ENCODE measurements at regions not wholly inside any gene's neighbourhood (a gene's known extent, or its start where the extent isn't known, plus 50 kb on each side); places are given as distances from the start of the nearest gene placed in this dataset.

DNA sequence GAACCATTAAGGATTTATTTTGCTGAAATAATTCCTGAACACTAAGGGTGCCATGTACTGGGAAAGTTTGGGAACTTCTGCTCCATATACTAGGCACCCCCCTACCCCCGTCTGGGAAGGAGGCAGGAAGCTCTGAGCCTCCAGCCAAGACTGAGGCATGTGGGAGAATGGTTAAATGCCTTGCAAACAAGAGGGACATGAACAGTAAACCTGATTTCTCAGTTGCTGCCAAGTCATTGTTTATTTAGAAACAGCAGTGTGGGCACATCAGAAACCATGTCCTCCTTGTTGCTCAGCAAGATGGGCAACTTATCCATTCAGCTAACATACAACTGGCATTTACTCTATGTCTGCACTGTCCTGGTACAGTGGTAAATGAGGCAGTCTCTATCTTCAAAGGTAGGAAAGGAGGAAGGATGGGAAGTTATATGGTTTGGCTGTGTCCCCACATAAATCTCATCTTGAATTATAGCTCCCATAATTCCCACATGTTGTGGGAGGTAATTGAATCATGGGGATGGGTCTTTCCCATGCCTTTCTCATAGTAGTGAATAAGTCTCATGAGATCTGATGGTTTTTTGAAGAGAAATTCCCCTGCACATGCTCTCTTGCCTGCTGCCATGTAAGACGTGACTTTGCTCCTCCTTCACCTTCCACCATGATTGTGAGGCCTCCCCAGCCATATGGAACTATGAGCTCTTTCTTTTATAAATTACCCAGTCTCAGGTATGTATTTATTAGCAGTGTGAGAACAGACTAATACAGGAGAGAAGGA is 459.1 kb downstream of the MIAT start:
- H3K27me3 Mint-ChIP-seq = no peaks in the 10 kb centered on the region
- POLR2A ChIA-PET = no interaction called here
- no peak for DNase-seq
- H3K4me1 Mint-ChIP-seq = no peaks in the 10 kb centered on the region
- CTCF ChIA-PET = no interaction called here
- no peak overlapping the region for H3K27ac Mint-ChIP-seq
- H3K36me3 Mint-ChIP-seq (ENCODE audit: low read depth) = no peaks in the 10 kb centered on the region
- H3K9me3 Mint-ChIP-seq = no peaks in the 10 kb centered on the region
- no peak overlapping the region for H3K4me3 Mint-ChIP-seq

DNA sequence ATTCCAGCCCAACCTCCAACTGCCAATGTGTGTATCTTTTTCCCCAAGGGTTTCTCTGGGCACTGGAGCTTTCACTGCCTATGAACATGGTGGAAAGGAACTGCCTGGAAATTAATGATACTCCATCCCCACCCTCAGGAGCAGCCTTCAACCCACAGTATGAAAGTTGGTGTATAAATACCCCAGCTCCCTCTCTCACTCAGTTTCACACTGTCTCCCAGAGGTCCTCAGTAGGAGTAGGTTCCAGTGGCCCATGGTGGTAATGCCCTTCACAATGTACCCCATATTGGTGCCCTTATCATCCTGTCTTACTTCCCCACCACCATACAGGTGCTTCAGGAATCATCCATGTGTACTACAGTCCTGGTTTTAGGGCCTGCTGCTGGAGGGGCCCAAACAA is 462.6 kb downstream of the MIAT start:
- Mint-ChIP-seq H3K36me3 (ENCODE audit: low read depth) (no peaks in the 10 kb centered on the region), H3K27me3 (no peaks in the 10 kb centered on the region), H3K4me1 (no peaks in the 10 kb centered on the region), H3K4me3 (no peak overlapping the region), H3K27ac (no peak overlapping the region), H3K9me3 (peaks cover 2% of the 10 kb centered on the region)
- CTCF ChIA-PET = no interaction called here
- no peak for DNase-seq
- POLR2A ChIA-PET = no interaction called here

DNA sequence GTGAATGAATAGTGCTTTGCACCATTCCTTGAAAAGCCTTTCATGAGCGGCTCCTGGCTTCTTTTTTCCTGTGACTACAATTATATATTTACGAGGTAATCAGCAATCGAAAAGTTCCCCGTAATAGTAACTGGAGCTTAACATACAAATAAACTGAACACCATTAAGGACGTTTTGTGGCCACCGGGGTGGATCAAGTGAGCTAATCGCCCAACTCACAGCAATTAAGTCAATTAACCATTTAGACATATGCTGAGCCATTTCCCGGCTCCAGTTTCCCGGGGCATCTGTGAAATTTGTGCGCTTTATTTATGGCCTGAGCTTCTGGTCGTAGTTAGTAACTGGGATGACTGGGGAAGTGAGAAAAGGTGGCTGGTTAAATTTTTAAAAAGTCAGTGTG is 465.2 kb downstream of the MIAT start:
- no peak overlapping the region for H3K27ac Mint-ChIP-seq
- DNase-seq = no peak
- H3K27me3 Mint-ChIP-seq = peaks cover 8% of the 10 kb centered on the region
- ChIA-PET CTCF (no interaction called here), POLR2A (no interaction called here)
- H3K4me3 Mint-ChIP-seq = no peak overlapping the region
- H3K9me3 Mint-ChIP-seq = peaks cover 2% of the 10 kb centered on the region
- no peaks in the 10 kb centered on the region for H3K4me1 Mint-ChIP-seq
- H3K36me3 Mint-ChIP-seq (ENCODE audit: low read depth) = no peaks in the 10 kb centered on the region

DNA sequence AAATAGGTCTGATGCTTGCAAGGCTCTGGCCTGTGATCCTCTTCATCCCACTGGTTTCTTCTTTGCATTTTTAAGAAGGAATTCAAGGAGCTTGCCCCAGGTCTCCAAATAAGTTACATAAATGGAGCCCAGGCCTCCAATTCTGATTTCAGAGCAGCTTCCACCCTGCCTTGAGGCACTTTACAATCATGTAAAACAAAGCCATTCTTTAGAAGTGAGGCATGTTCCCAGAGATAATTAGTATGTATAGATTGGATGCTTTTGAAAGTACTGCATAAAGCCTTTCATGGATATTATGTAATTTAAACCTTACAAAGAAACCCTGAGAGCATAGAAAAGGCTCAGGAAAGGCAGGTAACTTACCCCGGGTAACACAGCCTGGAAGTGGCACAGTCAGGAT is 466.5 kb downstream of the MIAT start:
- H3K36me3 Mint-ChIP-seq (ENCODE audit: low read depth) = no peaks in the 10 kb centered on the region
- H3K4me3 Mint-ChIP-seq = no peak overlapping the region
- peaks cover 8% of the 10 kb centered on the region for H3K27me3 Mint-ChIP-seq
- ChIA-PET CTCF (no interaction called here), POLR2A (no interaction called here)
- peaks cover 2% of the 10 kb centered on the region for H3K9me3 Mint-ChIP-seq
- no peaks in the 10 kb centered on the region for H3K4me1 Mint-ChIP-seq
- H3K27ac Mint-ChIP-seq = no peak overlapping the region
- DNase-seq = no peak

DNA sequence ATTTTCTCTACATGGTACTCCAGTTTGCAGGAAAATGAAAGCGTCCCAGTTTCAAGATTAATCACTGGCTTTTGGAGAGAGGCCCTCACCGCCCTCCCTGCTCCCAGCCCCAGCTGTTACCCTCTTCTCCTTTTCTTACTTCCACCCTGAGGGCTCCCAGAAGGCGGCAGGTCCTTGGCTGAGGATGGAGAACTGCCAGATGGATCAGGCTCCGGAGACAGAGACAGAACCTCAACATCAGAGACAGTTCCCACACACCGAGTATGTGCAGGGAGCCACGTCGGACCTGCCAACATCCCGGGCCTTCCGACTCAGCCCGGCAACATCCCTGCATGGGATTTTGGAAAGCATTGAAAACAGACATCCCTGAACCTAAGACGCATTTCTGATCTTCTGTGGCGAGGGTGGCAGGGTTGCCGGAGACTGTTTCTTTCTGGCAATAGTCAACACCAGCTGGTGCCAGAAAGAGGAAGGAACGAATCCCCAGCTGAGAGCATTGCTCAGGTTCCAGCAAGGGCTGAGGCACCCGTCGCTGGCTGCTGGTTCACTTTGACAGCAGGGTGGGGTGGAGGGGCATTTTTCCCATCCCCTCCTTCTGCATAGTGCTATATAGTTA is 467.1 kb downstream of the MIAT start:
- CTCF ChIA-PET = no interaction called here
- no peak for DNase-seq
- Mint-ChIP-seq H3K4me1 (no peaks in the 10 kb centered on the region), H3K27me3 (peaks cover 8% of the 10 kb centered on the region), H3K27ac (no peak overlapping the region), H3K9me3 (peaks cover 2% of the 10 kb centered on the region), H3K36me3 (ENCODE audit: low read depth) (no peaks in the 10 kb centered on the region), H3K4me3 (no peak overlapping the region)
- POLR2A ChIA-PET = no interaction called here

DNA sequence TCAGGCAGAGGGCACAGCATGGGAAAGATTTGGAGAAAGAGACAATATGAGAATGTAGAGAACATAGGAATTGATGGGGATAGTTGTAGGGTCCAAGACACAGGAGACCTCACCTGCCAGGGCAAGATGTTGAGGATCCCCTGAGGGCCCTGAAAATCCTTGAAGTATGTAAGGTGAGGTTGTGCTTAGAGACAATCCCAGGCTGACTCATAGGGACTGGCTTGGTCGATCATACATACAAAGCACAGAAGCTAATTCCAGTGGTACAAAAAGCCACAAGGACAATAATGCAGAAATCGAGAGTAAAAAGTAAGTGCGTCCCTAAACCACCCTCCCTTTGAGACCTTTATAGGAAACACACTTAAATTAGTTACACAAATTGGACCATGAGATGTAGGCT is 468.2 kb downstream of the MIAT start:
- Mint-ChIP-seq H3K27me3 (peaks cover 8% of the 10 kb centered on the region), H3K36me3 (ENCODE audit: low read depth) (no peaks in the 10 kb centered on the region), H3K4me1 (no peaks in the 10 kb centered on the region), H3K9me3 (peaks cover 2% of the 10 kb centered on the region), H3K4me3 (no peak overlapping the region), H3K27ac (no peak overlapping the region)
- no peak for DNase-seq
- POLR2A ChIA-PET = no interaction called here
- CTCF ChIA-PET = no interaction called here

DNA sequence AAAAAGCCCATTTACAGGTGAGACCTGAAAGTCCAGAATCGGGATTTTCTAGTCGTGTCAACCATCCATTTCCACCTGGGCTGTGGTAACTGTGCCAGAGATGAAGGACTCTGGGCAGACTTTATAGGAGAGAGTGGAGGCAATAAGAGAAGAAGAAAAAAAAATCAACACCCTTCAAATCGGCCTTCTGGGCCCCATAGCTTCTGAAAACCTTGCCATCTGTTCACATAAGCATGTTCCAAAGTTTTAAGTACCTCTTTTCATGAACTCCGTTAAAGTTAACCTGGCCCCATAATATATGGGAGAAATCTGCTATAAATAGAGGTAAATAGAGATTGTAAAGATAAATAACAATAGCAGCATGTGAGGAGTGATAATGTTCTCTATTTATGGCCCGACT is 470.5 kb downstream of the MIAT start:
- H3K4me1 Mint-ChIP-seq = peaks cover 2% of the 10 kb centered on the region
- no peaks in the 10 kb centered on the region for H3K36me3 Mint-ChIP-seq (ENCODE audit: low read depth)
- H3K27ac Mint-ChIP-seq = no peak overlapping the region
- no peak for DNase-seq
- POLR2A ChIA-PET = no interaction called here
- no peak overlapping the region for H3K4me3 Mint-ChIP-seq
- H3K9me3 Mint-ChIP-seq = no peaks in the 10 kb centered on the region
- peaks cover 8% of the 10 kb centered on the region for H3K27me3 Mint-ChIP-seq
- CTCF ChIA-PET = no interaction called here

DNA sequence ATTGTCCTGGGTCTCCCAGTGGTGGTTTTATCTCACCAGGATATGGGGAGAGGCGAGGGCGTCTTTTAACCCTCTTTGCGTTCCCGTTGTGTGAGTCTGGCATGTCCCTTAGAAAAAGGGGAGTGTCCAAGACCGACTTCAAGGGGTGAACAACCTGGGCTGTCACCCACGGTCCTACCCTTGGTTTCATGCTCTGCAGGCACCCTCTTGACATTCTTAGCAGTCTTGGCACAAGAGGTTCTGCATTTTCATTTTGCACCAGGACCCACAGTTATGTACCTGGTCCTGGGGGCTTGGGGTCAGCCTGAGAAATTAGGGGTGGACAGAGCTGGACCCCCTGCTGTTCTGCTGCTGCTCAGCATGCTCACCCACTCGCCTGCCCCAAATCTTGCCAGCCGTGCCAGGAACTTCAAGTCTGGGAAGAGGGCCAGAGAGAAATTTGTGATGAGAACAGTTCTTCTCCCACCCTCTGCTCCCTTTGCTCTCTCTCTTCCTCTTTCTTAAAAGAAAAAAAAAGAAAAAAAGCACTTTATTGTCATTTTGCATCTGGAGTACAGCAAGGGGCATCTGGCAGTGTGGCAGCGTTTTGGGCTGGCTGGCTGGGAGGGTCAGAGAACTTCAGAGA is 471.2 kb downstream of the MIAT start:
- Mint-ChIP-seq H3K4me3 (no peak overlapping the region), H3K27ac (no peak overlapping the region), H3K9me3 (no peaks in the 10 kb centered on the region), H3K27me3 (peaks cover 8% of the 10 kb centered on the region), H3K4me1 (peaks cover 3% of the 10 kb centered on the region), H3K36me3 (ENCODE audit: low read depth) (no peaks in the 10 kb centered on the region)
- no peak for DNase-seq
- ChIA-PET POLR2A (no interaction called here), CTCF (no interaction called here)

DNA sequence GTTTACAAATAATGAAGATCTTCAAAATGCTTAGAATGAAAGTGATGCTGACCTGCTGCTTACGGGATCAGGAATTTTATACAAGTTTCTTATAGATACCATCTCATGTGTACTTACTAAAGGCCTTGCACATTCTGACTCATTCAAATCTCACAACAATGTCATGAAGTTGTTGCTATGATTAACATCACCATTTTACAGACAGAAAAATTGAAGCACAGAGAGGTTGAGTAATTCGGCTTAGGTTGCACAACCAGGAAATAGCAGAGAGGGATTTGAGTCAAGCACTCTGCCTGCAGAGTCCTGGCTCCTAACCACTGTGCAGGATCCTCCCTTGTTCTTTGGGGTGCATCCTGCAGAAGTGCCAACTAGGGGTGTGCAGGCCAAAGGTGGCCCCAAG is 471.9 kb downstream of the MIAT start:
- no peak overlapping the region for H3K27ac Mint-ChIP-seq
- H3K9me3 Mint-ChIP-seq = no peaks in the 10 kb centered on the region
- H3K36me3 Mint-ChIP-seq (ENCODE audit: low read depth) = no peaks in the 10 kb centered on the region
- H3K4me1 Mint-ChIP-seq = peaks cover 9% of the 10 kb centered on the region
- ChIA-PET POLR2A (no interaction called here), CTCF (no interaction called here)
- H3K4me3 Mint-ChIP-seq = no peak overlapping the region
- no peak for DNase-seq
- peaks cover 8% of the 10 kb centered on the region for H3K27me3 Mint-ChIP-seq

DNA sequence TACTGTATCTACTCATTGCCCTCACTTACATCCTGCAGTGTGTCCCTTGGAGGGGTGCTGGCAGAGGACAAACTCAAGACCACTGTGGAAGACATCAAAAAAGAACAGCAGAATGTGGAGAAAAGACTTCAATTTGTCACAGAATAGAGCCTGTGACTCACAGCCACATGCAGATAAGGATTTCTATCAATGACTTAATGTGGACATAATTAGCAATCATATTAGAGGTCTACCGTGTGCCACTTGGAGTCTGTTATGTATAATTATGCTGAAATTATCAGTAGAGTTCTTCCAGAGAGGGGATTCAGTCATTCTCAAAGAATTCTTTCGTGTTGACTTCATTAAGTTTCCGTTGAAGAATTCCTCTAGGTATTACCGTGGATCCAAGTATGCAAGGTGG is 473.5 kb downstream of the MIAT start:
- ChIA-PET POLR2A (no interaction called here), CTCF (no interaction called here)
- Mint-ChIP-seq H3K36me3 (ENCODE audit: low read depth) (no peaks in the 10 kb centered on the region), H3K27ac (no peak overlapping the region), H3K9me3 (no peaks in the 10 kb centered on the region), H3K4me3 (no peak overlapping the region), H3K27me3 (peaks cover 3% of the 10 kb centered on the region), H3K4me1 (peaks cover 9% of the 10 kb centered on the region)
- no peak for DNase-seq

DNA sequence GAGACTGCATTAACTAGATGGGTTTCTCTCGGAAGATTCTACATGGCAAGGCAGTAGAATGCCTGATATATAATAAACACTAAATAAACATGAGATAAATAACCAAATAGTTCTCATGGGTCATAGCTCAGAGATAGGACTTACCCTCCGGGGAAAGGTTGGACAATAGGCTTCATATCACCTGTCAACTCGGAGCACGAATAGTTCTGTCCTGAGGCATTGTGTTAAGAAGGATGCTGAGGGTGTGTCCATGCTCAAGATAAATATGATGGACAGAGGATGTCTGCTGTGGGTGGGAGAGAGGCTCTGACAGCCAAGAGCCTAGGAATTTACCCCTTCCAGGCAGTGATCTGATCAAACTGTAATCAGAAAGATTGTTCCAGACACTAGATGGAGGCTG is 474.0 kb downstream of the MIAT start:
- Mint-ChIP-seq H3K4me3 (no peak overlapping the region), H3K27ac (no peak overlapping the region), H3K27me3 (peaks cover 3% of the 10 kb centered on the region), H3K4me1 (peaks cover 9% of the 10 kb centered on the region), H3K36me3 (ENCODE audit: low read depth) (no peaks in the 10 kb centered on the region), H3K9me3 (no peaks in the 10 kb centered on the region)
- ChIA-PET CTCF (no interaction called here), POLR2A (no interaction called here)
- no peak for DNase-seq

DNA sequence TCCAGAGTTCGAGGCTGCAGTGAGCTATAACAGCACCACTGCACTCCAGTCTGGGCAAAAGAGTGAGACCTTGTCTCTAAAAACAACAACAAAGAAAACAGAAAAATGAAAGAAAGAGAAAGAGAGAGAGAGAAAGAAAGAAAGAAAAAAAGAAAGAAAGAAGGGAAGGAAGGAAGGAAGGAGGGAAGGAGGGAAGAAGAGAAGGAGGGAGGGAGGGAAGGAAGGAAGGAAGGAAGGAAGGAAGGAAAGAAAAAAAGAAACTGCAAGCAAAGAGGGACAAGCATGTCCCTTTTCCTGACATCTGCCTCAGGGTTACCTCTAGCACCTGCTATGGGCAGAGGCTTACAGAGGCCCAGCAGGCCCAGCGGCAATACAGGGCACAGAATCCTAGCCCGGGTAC is 475.0 kb downstream of the MIAT start:
- DNase-seq = no peak
- no peak overlapping the region for H3K4me3 Mint-ChIP-seq

DNA sequence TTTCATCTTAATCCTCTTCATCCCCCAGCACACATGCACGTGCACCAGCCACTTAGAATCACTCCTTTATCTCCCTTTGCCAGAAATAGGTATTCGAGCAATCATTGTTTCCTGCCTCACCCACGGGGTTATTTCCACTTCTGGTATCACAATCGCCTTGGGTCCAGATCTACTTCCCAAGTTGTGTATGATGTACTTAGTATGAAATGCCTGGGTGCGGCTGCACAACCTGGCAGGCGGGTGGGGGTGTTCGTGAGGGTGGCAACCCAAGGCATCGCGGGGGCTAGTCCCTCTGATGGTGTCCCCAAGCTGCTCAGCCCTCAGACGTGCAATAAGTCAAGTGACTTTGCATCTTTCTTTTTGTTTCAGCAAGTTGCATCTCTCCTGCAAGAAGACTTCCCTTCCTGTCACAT is 475.6 kb downstream of the MIAT start:
- peaks cover 9% of the 10 kb centered on the region for H3K4me1 Mint-ChIP-seq
- ChIA-PET CTCF (no interaction called here), POLR2A (no interaction called here)
- peaks cover 5% of the 10 kb centered on the region for H3K9me3 Mint-ChIP-seq
- no peaks in the 10 kb centered on the region for H3K36me3 Mint-ChIP-seq (ENCODE audit: low read depth)
- H3K27ac Mint-ChIP-seq = no peak overlapping the region
- no peak for DNase-seq
- H3K27me3 Mint-ChIP-seq = no peaks in the 10 kb centered on the region
- H3K4me3 Mint-ChIP-seq = no peak overlapping the region

More for the DNA sequence above, 475.0 kb downstream of the MIAT start:
- peaks cover 5% of the 10 kb centered on the region for H3K9me3 Mint-ChIP-seq
- no peak overlapping the region for H3K27ac Mint-ChIP-seq
- ChIA-PET CTCF (no interaction called here), POLR2A (no interaction called here)
- peaks cover 9% of the 10 kb centered on the region for H3K4me1 Mint-ChIP-seq
- no peaks in the 10 kb centered on the region for H3K36me3 Mint-ChIP-seq (ENCODE audit: low read depth)
- H3K27me3 Mint-ChIP-seq = no peaks in the 10 kb centered on the region

DNA sequence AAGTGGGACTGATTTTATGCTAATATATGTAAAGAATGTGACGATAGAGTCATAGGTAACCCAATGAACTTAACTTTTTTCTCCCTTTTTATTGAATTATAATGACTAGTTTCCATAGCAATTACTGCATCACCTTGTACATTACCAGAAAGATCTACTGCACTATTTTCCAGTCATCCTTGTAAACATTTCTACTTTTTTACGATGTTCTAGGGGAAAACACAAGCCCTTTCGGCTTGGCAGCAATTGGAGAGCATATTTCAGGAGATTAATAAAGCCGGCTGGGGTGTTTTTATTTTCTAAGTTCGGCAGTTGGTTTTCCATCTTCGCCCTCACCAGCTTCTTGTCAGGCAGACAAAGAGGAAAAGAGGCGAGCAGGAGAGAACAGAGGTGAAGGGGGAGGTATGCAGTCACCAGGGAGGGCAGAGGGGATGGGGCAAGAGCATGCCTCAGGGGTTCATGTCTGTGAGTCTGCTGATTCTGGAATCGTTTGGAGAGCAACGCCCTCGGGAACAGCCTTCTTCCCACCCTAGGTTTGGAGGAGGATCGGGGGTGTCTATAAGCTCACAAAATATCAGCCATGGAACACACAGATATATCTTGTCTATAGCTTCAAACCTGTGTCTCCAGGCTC is 476.4 kb downstream of the MIAT start:
- peaks cover 9% of the 10 kb centered on the region for H3K4me1 Mint-ChIP-seq
- no peak overlapping the region for H3K27ac Mint-ChIP-seq
- H3K27me3 Mint-ChIP-seq = no peaks in the 10 kb centered on the region
- H3K9me3 Mint-ChIP-seq = peaks cover 5% of the 10 kb centered on the region
- H3K4me3 Mint-ChIP-seq = no peak overlapping the region
- ChIA-PET POLR2A (no interaction called here), CTCF (no interaction called here)
- no peak for DNase-seq
- no peaks in the 10 kb centered on the region for H3K36me3 Mint-ChIP-seq (ENCODE audit: low read depth)

Data from activated CD4-positive, alpha-beta memory T cell treated with anti-CD3 and anti-CD28 coated beads, Interleukin-2, amount 10 ng/mL, durations not matched to agents 7 days and 5 days (primary cell).